ENCODE measurements at regions not wholly inside any gene's neighbourhood (a gene's known extent, or its start where the extent isn't known, plus 50 kb on each side); places are given as distances from the start of the nearest gene placed in this dataset.

GRCh38 chr3:74535281-74535680 lies 79.2 kb downstream of the CNTN3 start:
- Histone ChIP-seq H3K27me3 (no peaks in the 10 kb centered on the region), H3K4me3 (no peak overlapping the region), H3K9ac (no peak overlapping the region), H3K27ac (no peak overlapping the region), H3K4me1 (no peaks in the 10 kb centered on the region), H3K4me2 (no peak overlapping the region), H3K9me3 (no peaks in the 10 kb centered on the region), H3K36me3 (no peaks in the 10 kb centered on the region), H4K20me1 (no peaks in the 10 kb centered on the region)
- no peak for TF ChIP-seq Cebpa-rat (IDR thresholded peaks at IDR 0.05)

- Histone ChIP-seq H3K9ac (no peak overlapping the region), H3K4me3 (no peak overlapping the region), H4K20me1 (no peaks in the 10 kb centered on the region), H3K36me3 (no peaks in the 10 kb centered on the region), H3K27ac (no peak overlapping the region), H3K27me3 (no peaks in the 10 kb centered on the region), H3K9me3 (no peaks in the 10 kb centered on the region), H3K4me2 (no peak overlapping the region), H3K4me1 (no peaks in the 10 kb centered on the region)
- no peak for TF ChIP-seq Cebpa-rat (IDR thresholded peaks at IDR 0.05)
Observed at GRCh38 chr3:74534611-74535010, 79.8 kb downstream of the CNTN3 start.

- no peak overlapping the region for H3K4me3 ChIP-seq
- H3K27ac ChIP-seq, result no peak overlapping the region
- no peak for TF ChIP-seq Cebpa-rat (IDR thresholded peaks at IDR 0.05)
- H3K4me2 ChIP-seq, result no peak overlapping the region
- no peaks in the 10 kb centered on the region for H4K20me1 ChIP-seq
- no peaks in the 10 kb centered on the region for H3K9me3 ChIP-seq
- H3K4me1 ChIP-seq, result no peaks in the 10 kb centered on the region
- no peak overlapping the region for H3K9ac ChIP-seq
- no peaks in the 10 kb centered on the region for H3K27me3 ChIP-seq
- H3K36me3 ChIP-seq, result no peaks in the 10 kb centered on the region
Observed at GRCh38 chr3:74532446-74532845, 82.0 kb downstream of the CNTN3 start.

GRCh38 chr3:74531491-74531890 lies 83.0 kb downstream of the CNTN3 start:
- H3K27me3 ChIP-seq, result no peaks in the 10 kb centered on the region
- no peaks in the 10 kb centered on the region for H3K36me3 ChIP-seq
- H3K27ac ChIP-seq, result no peak overlapping the region
- H3K4me1 ChIP-seq, result no peaks in the 10 kb centered on the region
- no peaks in the 10 kb centered on the region for H3K9me3 ChIP-seq
- no peak overlapping the region for H3K4me2 ChIP-seq
- H4K20me1 ChIP-seq, result no peaks in the 10 kb centered on the region
- no peak overlapping the region for H3K9ac ChIP-seq
- no peak for TF ChIP-seq Cebpa-rat (IDR thresholded peaks at IDR 0.05)
- H3K4me3 ChIP-seq, result no peak overlapping the region

GRCh38 chr3:74529145-74529544 lies 85.3 kb downstream of the CNTN3 start:
- Histone ChIP-seq H3K9me3 (no peaks in the 10 kb centered on the region), H3K36me3 (no peaks in the 10 kb centered on the region), H3K27ac (no peak overlapping the region), H3K9ac (no peak overlapping the region), H3K4me1 (no peaks in the 10 kb centered on the region), H3K27me3 (no peaks in the 10 kb centered on the region), H4K20me1 (no peaks in the 10 kb centered on the region), H3K4me2 (no peak overlapping the region), H3K4me3 (no peak overlapping the region)
- TF ChIP-seq Cebpa-rat (IDR thresholded peaks at IDR 0.05), result no peak

GRCh38 chr3:74527566-74527965 lies 86.9 kb downstream of the CNTN3 start:
- Histone ChIP-seq H3K4me3 (no peak overlapping the region), H3K27ac (no peak overlapping the region), H3K9me3 (no peaks in the 10 kb centered on the region), H3K27me3 (no peaks in the 10 kb centered on the region), H4K20me1 (no peaks in the 10 kb centered on the region), H3K9ac (no peak overlapping the region), H3K36me3 (no peaks in the 10 kb centered on the region), H3K4me2 (no peak overlapping the region), H3K4me1 (no peaks in the 10 kb centered on the region)
- no peak for TF ChIP-seq Cebpa-rat (IDR thresholded peaks at IDR 0.05)

- TF ChIP-seq Cebpa-rat (IDR thresholded peaks at IDR 0.05), result no peak
- Histone ChIP-seq H3K36me3 (no peaks in the 10 kb centered on the region), H3K27ac (no peak overlapping the region), H4K20me1 (no peaks in the 10 kb centered on the region), H3K4me3 (no peak overlapping the region), H3K27me3 (no peaks in the 10 kb centered on the region), H3K9ac (no peak overlapping the region), H3K4me1 (no peaks in the 10 kb centered on the region), H3K4me2 (no peak overlapping the region), H3K9me3 (no peaks in the 10 kb centered on the region)
Observed at GRCh38 chr3:74523811-74524210, 90.6 kb downstream of the CNTN3 start.

- Histone ChIP-seq H3K9ac (no peak overlapping the region), H3K9me3 (no peaks in the 10 kb centered on the region), H3K36me3 (no peaks in the 10 kb centered on the region), H4K20me1 (no peaks in the 10 kb centered on the region), H3K4me2 (no peak overlapping the region), H3K4me3 (no peak overlapping the region), H3K27ac (no peak overlapping the region), H3K4me1 (no peaks in the 10 kb centered on the region), H3K27me3 (no peaks in the 10 kb centered on the region)
- TF ChIP-seq Cebpa-rat (IDR thresholded peaks at IDR 0.05), result no peak
Observed at GRCh38 chr3:74520895-74521294, 93.6 kb downstream of the CNTN3 start.

- Histone ChIP-seq H3K9ac (no peak overlapping the region), H3K9me3 (no peaks in the 10 kb centered on the region), H3K4me1 (no peaks in the 10 kb centered on the region), H3K36me3 (no peaks in the 10 kb centered on the region), H4K20me1 (no peaks in the 10 kb centered on the region), H3K27me3 (no peaks in the 10 kb centered on the region), H3K4me3 (no peak overlapping the region), H3K27ac (no peak overlapping the region), H3K4me2 (no peak overlapping the region)
- no peak for TF ChIP-seq Cebpa-rat (IDR thresholded peaks at IDR 0.05)
Observed at GRCh38 chr3:74518610-74519009, 95.8 kb downstream of the CNTN3 start.

- Histone ChIP-seq H3K9me3 (no peaks in the 10 kb centered on the region), H3K9ac (no peak overlapping the region), H3K4me3 (no peak overlapping the region), H3K36me3 (no peaks in the 10 kb centered on the region), H4K20me1 (no peaks in the 10 kb centered on the region), H3K4me1 (no peaks in the 10 kb centered on the region), H3K27me3 (no peaks in the 10 kb centered on the region), H3K4me2 (no peak overlapping the region), H3K27ac (no peak overlapping the region)
- no peak for TF ChIP-seq Cebpa-rat (IDR thresholded peaks at IDR 0.05)
Observed at GRCh38 chr3:74516019-74516418, 98.4 kb downstream of the CNTN3 start.

GRCh38 chr3:74515451-74515850 lies 99.0 kb downstream of the CNTN3 start:
- no peaks in the 10 kb centered on the region for H3K9me3 ChIP-seq
- H3K36me3 ChIP-seq, result no peaks in the 10 kb centered on the region
- H3K4me3 ChIP-seq, result no peak overlapping the region
- no peaks in the 10 kb centered on the region for H4K20me1 ChIP-seq
- no peak for TF ChIP-seq Cebpa-rat (IDR thresholded peaks at IDR 0.05)
- H3K27ac ChIP-seq, result no peak overlapping the region
- H3K27me3 ChIP-seq, result no peaks in the 10 kb centered on the region
- H3K4me1 ChIP-seq, result no peaks in the 10 kb centered on the region
- no peak overlapping the region for H3K4me2 ChIP-seq
- no peak overlapping the region for H3K9ac ChIP-seq

Data from BLaER1 (cell line).